ENCODE measurements at regions not wholly inside any gene's neighbourhood (a gene's known extent, or its start where the extent isn't known, plus 50 kb on each side); places are given as distances from the start of the nearest gene placed in this dataset.

GRCh38 chr2:118167026-118167425 is 78.8 kb downstream of the INSIG2 start:
- Histone ChIP-seq H3K4me1 (ENCODE audit: control insufficient read depth in 2 of 2, insufficient read depth in 2 of 2, low read length in 2 of 2) (no peaks in the 10 kb centered on the region), H3K36me3 (ENCODE audit: control insufficient read depth in 2 of 2, insufficient read depth in 2 of 2, low read length in 1 of 2) (no peaks in the 10 kb centered on the region), H3K9me3 (ENCODE audit: control insufficient read depth in 2 of 2, insufficient read depth in 1 of 2, low read length in 1 of 2) (no peaks in the 10 kb centered on the region), H3K4me3 (ENCODE audit: low read length in 2 of 2) (no peak overlapping the region), H3K27me3 (ENCODE audit: control insufficient read depth in 2 of 2, insufficient read depth in 1 of 2, low read length in 1 of 2) (no peaks in the 10 kb centered on the region), H3K27ac (ENCODE audit: low read depth in 1 of 2, low read length in 1 of 2) (no peak overlapping the region)
- 88% methylated on average over 2 of the region's 2 CpGs for WGBS
- DNase-seq (ENCODE audit: low read depth in 6 of 9, low spot score in 9 of 9), result no peak

- Histone ChIP-seq H3K4me3 (ENCODE audit: low read length in 2 of 2) (no peak overlapping the region), H3K4me1 (ENCODE audit: control insufficient read depth in 2 of 2, insufficient read depth in 2 of 2, low read length in 2 of 2) (no peaks in the 10 kb centered on the region), H3K36me3 (ENCODE audit: control insufficient read depth in 2 of 2, insufficient read depth in 2 of 2, low read length in 1 of 2) (no peaks in the 10 kb centered on the region), H3K27me3 (ENCODE audit: control insufficient read depth in 2 of 2, insufficient read depth in 1 of 2, low read length in 1 of 2) (no peaks in the 10 kb centered on the region), H3K27ac (ENCODE audit: low read depth in 1 of 2, low read length in 1 of 2) (no peak overlapping the region), H3K9me3 (ENCODE audit: control insufficient read depth in 2 of 2, insufficient read depth in 1 of 2, low read length in 1 of 2) (no peaks in the 10 kb centered on the region)
- DNase-seq (ENCODE audit: low read depth in 6 of 9, low spot score in 9 of 9), result no peak
These were observed 78.0 kb downstream of the INSIG2 start for GRCh38 chr2:118166242-118166641.

GRCh38 chr2:118165595-118165994 is 77.3 kb downstream of the INSIG2 start:
- no peak for DNase-seq (ENCODE audit: low read depth in 6 of 9, low spot score in 9 of 9)
- no peak overlapping the region for H3K4me3 ChIP-seq (ENCODE audit: low read length in 2 of 2)
- no peaks in the 10 kb centered on the region for H3K27me3 ChIP-seq (ENCODE audit: control insufficient read depth in 2 of 2, insufficient read depth in 1 of 2, low read length in 1 of 2)
- H3K4me1 ChIP-seq (ENCODE audit: control insufficient read depth in 2 of 2, insufficient read depth in 2 of 2, low read length in 2 of 2), result no peaks in the 10 kb centered on the region
- no peaks in the 10 kb centered on the region for H3K9me3 ChIP-seq (ENCODE audit: control insufficient read depth in 2 of 2, insufficient read depth in 1 of 2, low read length in 1 of 2)
- no peaks in the 10 kb centered on the region for H3K36me3 ChIP-seq (ENCODE audit: control insufficient read depth in 2 of 2, insufficient read depth in 2 of 2, low read length in 1 of 2)
- WGBS, result 76% methylated on average over 2 of the region's 2 CpGs
- no peak overlapping the region for H3K27ac ChIP-seq (ENCODE audit: low read depth in 1 of 2, low read length in 1 of 2)
